Neuron (in vitro differentiated cells): ENCODE measurements at regions not wholly inside any gene's neighbourhood (a gene's known extent, or its start where the extent isn't known, plus 50 kb on each side); places are given as distances from the start of the nearest gene placed in this dataset.

Experiments
- H2AFZ ChIP-seq: one replicate; pipeline ENCODE4 v1.6.1; 2013; ENCODE audit warnings: low read depth, mild to moderate bottlenecking, inconsistent platforms, low read length, moderate library complexity
- H3K27me3 ChIP-seq: one replicate; pipeline ENCODE4 v1.6.1; 2013; ENCODE audit warnings: low read length; ENCODE audit not compliant: insufficient read depth
- H3K36me3 ChIP-seq: one replicate; pipeline ENCODE4 v1.6.1; 2013; ENCODE audit warnings: low read length; ENCODE audit not compliant: insufficient read depth
- H3K4me1 ChIP-seq: one replicate; pipeline ENCODE4 v1.6.1; 2013; ENCODE audit warnings: low read length; ENCODE audit not compliant: insufficient read depth
- H3K4me3 ChIP-seq: 2 replicates; pipeline ENCODE4 v1.5.1; 2013; ENCODE audit warnings: mild to moderate bottlenecking, low read length, moderate library complexity
- H3K9me3 ChIP-seq: one replicate; pipeline ENCODE4 v1.6.1; 2013; ENCODE audit warnings: low read length

GRCh38 chr2:150006591-150006990 is 419.0 kb upstream of the MMADHC start:
- Histone ChIP-seq H3K9me3 (no peaks in the 10 kb centered on the region), H3K4me1 (peaks cover 19% of the 10 kb centered on the region), H3K27me3 (no peaks in the 10 kb centered on the region), H2AFZ (no peak overlapping the region), H3K4me3 (no peak overlapping the region), H3K36me3 (no peaks in the 10 kb centered on the region)

- H3K4me3 ChIP-seq = no peak overlapping the region
- H3K27me3 ChIP-seq = no peaks in the 10 kb centered on the region
- peaks cover 26% of the 10 kb centered on the region for H3K4me1 ChIP-seq
- H2AFZ ChIP-seq = no peak overlapping the region
- H3K36me3 ChIP-seq = no peaks in the 10 kb centered on the region
- H3K9me3 ChIP-seq = no peaks in the 10 kb centered on the region
Measured at GRCh38 chr2:150003544-150003943, 416.0 kb upstream of the MMADHC start.

GRCh38 chr2:150001788-150002187 is 414.2 kb upstream of the MMADHC start:
- H3K36me3 ChIP-seq = no peaks in the 10 kb centered on the region
- H3K4me3 ChIP-seq = no peak overlapping the region
- no peaks in the 10 kb centered on the region for H3K27me3 ChIP-seq
- H3K4me1 ChIP-seq = peaks cover 26% of the 10 kb centered on the region
- H2AFZ ChIP-seq = no peak overlapping the region
- peaks cover 2% of the 10 kb centered on the region for H3K9me3 ChIP-seq

- H3K9me3 ChIP-seq = peaks cover 2% of the 10 kb centered on the region
- no peak overlapping the region for H2AFZ ChIP-seq
- no peaks in the 10 kb centered on the region for H3K27me3 ChIP-seq
- H3K4me3 ChIP-seq = no peak overlapping the region
- H3K4me1 ChIP-seq = peaks cover 9% of the 10 kb centered on the region
- no peaks in the 10 kb centered on the region for H3K36me3 ChIP-seq
Measured at GRCh38 chr2:149996901-149997300, 409.3 kb upstream of the MMADHC start.

- H3K4me3 ChIP-seq = no peak overlapping the region
- H3K9me3 ChIP-seq = peaks cover 2% of the 10 kb centered on the region
- H2AFZ ChIP-seq = no peak overlapping the region
- no peaks in the 10 kb centered on the region for H3K27me3 ChIP-seq
- no peaks in the 10 kb centered on the region for H3K4me1 ChIP-seq
- H3K36me3 ChIP-seq = no peaks in the 10 kb centered on the region
Measured at GRCh38 chr2:149994057-149994728, 406.6 kb upstream of the MMADHC start.

GRCh38 chr2:149993316-149993715 is 405.7 kb upstream of the MMADHC start:
- no peak overlapping the region for H3K4me3 ChIP-seq
- H3K27me3 ChIP-seq = no peaks in the 10 kb centered on the region
- H2AFZ ChIP-seq = no peak overlapping the region
- H3K4me1 ChIP-seq = no peaks in the 10 kb centered on the region
- peaks cover 2% of the 10 kb centered on the region for H3K9me3 ChIP-seq
- no peaks in the 10 kb centered on the region for H3K36me3 ChIP-seq

GRCh38 chr2:149991576-149991975 is 404.0 kb upstream of the MMADHC start:
- Histone ChIP-seq H3K9me3 (no peaks in the 10 kb centered on the region), H3K36me3 (no peaks in the 10 kb centered on the region), H2AFZ (no peak overlapping the region), H3K4me1 (no peaks in the 10 kb centered on the region), H3K4me3 (no peak overlapping the region), H3K27me3 (no peaks in the 10 kb centered on the region)

- Histone ChIP-seq H3K4me3 (no peak overlapping the region), H3K4me1 (no peaks in the 10 kb centered on the region), H2AFZ (no peak overlapping the region), H3K9me3 (no peaks in the 10 kb centered on the region), H3K36me3 (no peaks in the 10 kb centered on the region), H3K27me3 (no peaks in the 10 kb centered on the region)
Measured at GRCh38 chr2:149990965-149991364, 403.4 kb upstream of the MMADHC start.

GRCh38 chr2:149989447-149990063 is 402.0 kb upstream of the MMADHC start:
- Histone ChIP-seq H3K4me3 (no peak overlapping the region), H2AFZ (no peak overlapping the region), H3K9me3 (no peaks in the 10 kb centered on the region), H3K27me3 (no peaks in the 10 kb centered on the region), H3K36me3 (no peaks in the 10 kb centered on the region), H3K4me1 (no peaks in the 10 kb centered on the region)

- H3K9me3 ChIP-seq = no peaks in the 10 kb centered on the region
- H3K36me3 ChIP-seq = no peaks in the 10 kb centered on the region
- no peak overlapping the region for H2AFZ ChIP-seq
- no peak overlapping the region for H3K4me3 ChIP-seq
- H3K27me3 ChIP-seq = no peaks in the 10 kb centered on the region
- no peaks in the 10 kb centered on the region for H3K4me1 ChIP-seq
Measured at GRCh38 chr2:149988361-149988760, 400.8 kb upstream of the MMADHC start.

GRCh38 chr2:149986861-149987260 is 399.3 kb upstream of the MMADHC start:
- H3K27me3 ChIP-seq = no peaks in the 10 kb centered on the region
- no peak overlapping the region for H2AFZ ChIP-seq
- no peaks in the 10 kb centered on the region for H3K4me1 ChIP-seq
- no peak overlapping the region for H3K4me3 ChIP-seq
- no peaks in the 10 kb centered on the region for H3K9me3 ChIP-seq
- H3K36me3 ChIP-seq = no peaks in the 10 kb centered on the region

- H2AFZ ChIP-seq = no peak overlapping the region
Measured at GRCh38 chr2:149984311-149984710, 396.7 kb upstream of the MMADHC start.

GRCh38 chr2:149972066-149972465 is 384.5 kb upstream of the MMADHC start:
- no peaks in the 10 kb centered on the region for H3K36me3 ChIP-seq
- no peaks in the 10 kb centered on the region for H3K27me3 ChIP-seq
- H3K9me3 ChIP-seq = no peaks in the 10 kb centered on the region
- no peaks in the 10 kb centered on the region for H3K4me1 ChIP-seq
- no peak overlapping the region for H3K4me3 ChIP-seq
- no peak overlapping the region for H2AFZ ChIP-seq

More at GRCh38 chr2:149984311-149984710, 396.7 kb upstream of the MMADHC start:
- Histone ChIP-seq H3K4me1 (no peaks in the 10 kb centered on the region), H3K4me3 (no peak overlapping the region), H3K36me3 (no peaks in the 10 kb centered on the region), H3K27me3 (no peaks in the 10 kb centered on the region), H3K9me3 (peaks cover 4% of the 10 kb centered on the region)
